GM23338 (cell line): ENCODE measurements at regions not wholly inside any gene's neighbourhood (a gene's known extent, or its start where the extent isn't known, plus 50 kb on each side); places are given as distances from the start of the nearest gene placed in this dataset.

Experiments
- ATAC-seq: fragments of 200-7000 bp; cut with Tn5 transposase; 3 replicates; pipeline ENCODE4 v1.9.1; 2020
- DNase-seq: peaks from one replicate; pipeline ENCODE4 v3.0.0-alpha.2; 2015; ENCODE audit warnings: low spot score
- H2AFZ ChIP-seq: fragments of 200-600 bp; sonication (generic); 2 replicates; pipeline ENCODE4 v1.8.0; 2016; ENCODE audit warnings: antibody characterized with exemption, mild to moderate bottlenecking, moderate library complexity
- H3F3A ChIP-seq: fragments of 200-600 bp; sonication (generic); replicated peaks from 2 replicates; pipeline ENCODE4 v1.8.0; 2017; ENCODE audit warnings: antibody characterized with exemption, mixed run types, low read depth
- H3K27ac ChIP-seq: fragments of 200-600 bp; sonication (generic); 2 replicates; pipeline ENCODE4 v1.6.1; 2016; ENCODE audit warnings: low read depth
- H3K27me3 ChIP-seq: fragments of 200-600 bp; sonication (generic); 2 replicates; pipeline ENCODE4 v1.8.0; 2016; ENCODE audit warnings: mild to moderate bottlenecking, mixed run types, moderate library complexity; ENCODE audit not compliant: insufficient read depth
- H3K36me3 ChIP-seq: fragments of 200-600 bp; sonication (generic); 2 replicates; pipeline ENCODE4 v1.8.0; 2016; ENCODE audit warnings: mild to moderate bottlenecking; ENCODE audit not compliant: insufficient read depth
- H3K4me1 ChIP-seq: fragments of 200-600 bp; sonication (generic); 2 replicates; pipeline ENCODE4 v1.8.0; 2016; ENCODE audit warnings: mild to moderate bottlenecking, moderate library complexity; ENCODE audit not compliant: insufficient read depth
- H3K4me2 ChIP-seq: fragments of 200-600 bp; sonication (generic); 2 replicates; pipeline ENCODE4 v1.7.1; 2017; ENCODE audit warnings: mixed run types
- H3K4me3 ChIP-seq: fragments of 200-600 bp; sonication (generic); 2 replicates; pipeline ENCODE4 v1.6.1; 2016; ENCODE audit warnings: mixed run types
- H3K79me2 ChIP-seq: fragments of 200-600 bp; sonication (generic); replicated peaks from 2 replicates; pipeline ENCODE4 v1.8.0; 2017; ENCODE audit warnings: mild to moderate bottlenecking; ENCODE audit not compliant: insufficient read depth
- H3K9me2 ChIP-seq: fragments of 200-600 bp; sonication (generic); 2 replicates; pipeline ENCODE4 v1.8.0; 2017; ENCODE audit not compliant: insufficient read depth
- H4K20me1 ChIP-seq: fragments of 200-600 bp; sonication (generic); replicated peaks from 2 replicates; pipeline ENCODE4 v1.8.0; 2017; ENCODE audit warnings: mild to moderate bottlenecking; ENCODE audit not compliant: insufficient read depth
- H3K27ac Mint-ChIP-seq: 2 replicates; pipeline ENCODE4 v1.8.0; 2020; ENCODE audit warnings: inconsistent platforms, mild to moderate bottlenecking, moderate library complexity, mixed read lengths
- H3K27me3 Mint-ChIP-seq: 3 replicates; pipeline ENCODE4 v1.8.0; 2022; ENCODE audit warnings: low read depth, mild to moderate bottlenecking, moderate library complexity, mixed read lengths, inconsistent platforms; ENCODE audit not compliant: insufficient read depth, poor library complexity
- H3K36me3 Mint-ChIP-seq: 3 replicates; pipeline ENCODE4 v1.8.0; 2021; ENCODE audit warnings: low read depth, mild to moderate bottlenecking, inconsistent platforms, moderate library complexity, mixed read lengths
- H3K4me1 Mint-ChIP-seq: 3 replicates; pipeline ENCODE4 v1.8.0; 2020; ENCODE audit warnings: mild to moderate bottlenecking, inconsistent platforms, mixed read lengths
- H3K4me3 Mint-ChIP-seq: 3 replicates; pipeline ENCODE4 v1.8.0; 2021; ENCODE audit warnings: moderate library complexity, mild to moderate bottlenecking, inconsistent platforms, mixed read lengths
- H3K9me3 Mint-ChIP-seq: 3 replicates; pipeline ENCODE4 v1.8.0; 2020; ENCODE audit warnings: moderate library complexity, mild to moderate bottlenecking, inconsistent platforms, mixed read lengths
- CREB1 ChIP-seq: fragments of 250-450 bp; sonication (Bioruptor Pico); IDR thresholded peaks from 2 replicates; pipeline ENCODE4 v1.5.0; 2020; ENCODE audit warnings: low read depth, mild to moderate bottlenecking, moderate library complexity
- CTCF ChIP-seq, 2 experiments: fragments of 200-600 bp in 1 of 2; sonication (generic) in 1 of 2; conservative IDR thresholded peaks; 2 replicates each; pipeline versions ENCODE4 v1.5.1 to v1.6.1; 2016 to 2017; ENCODE audit warnings: antibody characterized with exemption in 2 of 2, low read depth in 2 of 2, mild to moderate bottlenecking in 2 of 2, moderate library complexity in 1 of 2
- ETS1 ChIP-seq: IDR thresholded peaks from 2 replicates; pipeline ENCODE4 v1.6.1; 2016; ENCODE audit warnings: antibody characterized with exemption
- EZH2 ChIP-seq: fragments of 200-600 bp; sonication (generic); IDR thresholded peaks from one replicate; pipeline ENCODE4 v1.8.0; 2017; ENCODE audit warnings: antibody characterized with exemption, mild to moderate bottlenecking, low read depth; ENCODE audit not compliant: unreplicated experiment
- EZH2phosphoT487 ChIP-seq: fragments of 200-600 bp; sonication (generic); IDR thresholded peaks from one replicate; pipeline ENCODE4 v1.8.1; 2018; ENCODE audit warnings: antibody characterized with exemption; ENCODE audit not compliant: unreplicated experiment
- JUNB ChIP-seq: IDR thresholded peaks from one replicate; pipeline ENCODE4 v1.6.1; 2016; ENCODE audit warnings: antibody characterized with exemption; ENCODE audit not compliant: unreplicated experiment
- NANOG ChIP-seq: IDR thresholded peaks from 2 replicates; pipeline ENCODE4 v1.6.1; 2016; ENCODE audit warnings: antibody characterized with exemption, borderline replicate concordance
- POLR2AphosphoS5 ChIP-seq: IDR thresholded peaks from 2 replicates; pipeline ENCODE4 v1.6.1; 2016; ENCODE audit warnings: antibody characterized with exemption, low read depth
- REST ChIP-seq: IDR thresholded peaks from one replicate; pipeline ENCODE4 v1.6.1; 2018; ENCODE audit warnings: antibody characterized with exemption; ENCODE audit not compliant: unreplicated experiment
- STAT1 ChIP-seq: IDR thresholded peaks from one replicate; pipeline ENCODE4 v1.6.1; 2016; ENCODE audit warnings: antibody characterized with exemption; ENCODE audit not compliant: unreplicated experiment
- ZNF114 ChIP-seq: fragments of 250-450 bp; sonication (Bioruptor Pico); IDR thresholded peaks from 2 replicates; pipeline ENCODE4 v1.5.0; 2020; ENCODE audit warnings: mild to moderate bottlenecking, moderate library complexity
- ZNF331 ChIP-seq: fragments of 250-450 bp; sonication (Bioruptor Pico); IDR thresholded peaks from 2 replicates; pipeline ENCODE4 v1.5.0; 2020; ENCODE audit warnings: low read depth, mild to moderate bottlenecking, moderate library complexity
- ZNF462 ChIP-seq: fragments of 250-450 bp; sonication (Bioruptor Pico); IDR thresholded peaks from 2 replicates; pipeline ENCODE4 v1.5.0; 2020; ENCODE audit warnings: mild to moderate bottlenecking, moderate library complexity

- no peaks in the 10 kb centered on the region for H4K20me1 ChIP-seq
- Mint-ChIP-seq H3K27me3 (no peaks in the 10 kb centered on the region), H3K4me1 (peaks cover 16% of the 10 kb centered on the region), H3K9me3 (peaks cover 13% of the 10 kb centered on the region), H3K4me3 (no peak overlapping the region), H3K27ac (no peak overlapping the region), H3K36me3 (peaks cover 10% of the 10 kb centered on the region; the same call in 2 of the 3 replicates)
- no peaks in the 10 kb centered on the region for H3F3A ChIP-seq
- H3K4me2 ChIP-seq = no peak overlapping the region
- no peak overlapping the region for H3K4me3 ChIP-seq
- H3K4me1 ChIP-seq = peaks cover 24% of the 10 kb centered on the region
- ATAC-seq = no peak
- no peak for TF ChIP-seq EZH2
- no peak for TF ChIP-seq CTCF (conservative IDR thresholded peaks at IDR 0.05; ENCODE audit: low read depth in 2 of 2)
- TF ChIP-seq STAT1 = no peak
- TF ChIP-seq ZNF114 = no peak
- no peak for TF ChIP-seq NANOG
- no peak for TF ChIP-seq EZH2phosphoT487
- TF ChIP-seq ETS1 = no peak
- no peak for TF ChIP-seq REST
- no peak for TF ChIP-seq JUNB
- no peak for TF ChIP-seq ZNF331 (CRISPR knock-in tag)
- no peak for TF ChIP-seq CREB1
- no peak for TF ChIP-seq ZNF462 (CRISPR knock-in tag)
- TF ChIP-seq POLR2AphosphoS5 = no peak
- DNase-seq = no peak
- H3K27ac ChIP-seq = no peak overlapping the region
- H3K36me3 ChIP-seq = no peaks in the 10 kb centered on the region
- no peaks in the 10 kb centered on the region for H3K79me2 ChIP-seq
- no peaks in the 10 kb centered on the region for H3K27me3 ChIP-seq
- H2AFZ ChIP-seq = no peak overlapping the region
- no peaks in the 10 kb centered on the region for H3K9me2 ChIP-seq
Observed at GRCh38 chr3:174460831-174461230, 398.3 kb upstream of the NAALADL2 start.
